ENCODE measurements at regions not wholly inside any gene's neighbourhood (a gene's known extent, or its start where the extent isn't known, plus 50 kb on each side); places are given as distances from the start of the nearest gene placed in this dataset.
A peak's percentile ranks its signal among the peaks of the same experiment; 100 is the strongest.

DNA sequence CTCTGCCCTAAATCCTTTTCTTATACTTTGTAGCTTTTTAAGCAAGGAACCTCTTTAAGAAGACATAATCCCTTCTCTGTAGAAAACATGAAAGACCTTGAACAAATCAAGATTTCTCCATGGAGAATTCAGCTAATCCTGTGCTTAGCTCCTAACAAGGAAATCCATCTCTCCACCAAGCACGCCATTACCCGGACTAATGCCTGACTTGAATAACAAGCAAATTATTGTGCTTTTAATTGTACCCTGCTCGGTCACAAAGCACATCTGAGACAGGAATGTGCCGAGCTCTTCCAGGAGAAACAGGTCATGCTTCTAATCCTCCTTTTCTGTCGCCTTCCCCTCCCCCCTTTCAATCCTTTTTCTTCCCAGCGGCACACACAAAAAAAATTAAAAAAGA, 141.3 kb downstream of the PSAT1 start:
- peaks cover 10% of the 10 kb centered on the region for H3K27me3 Mint-ChIP-seq (ENCODE audit: low read depth)
- H3K9me3 Mint-ChIP-seq = no peaks in the 10 kb centered on the region
- peak overlapping the region; percentile 39 for H3K27ac Mint-ChIP-seq (ENCODE audit: unreplicated experiment)
- peak overlapping the region; percentile 72 for H3K4me3 Mint-ChIP-seq
- no peak for DNase-seq (ENCODE audit: low read depth, low spot score)
- H3K4me1 Mint-ChIP-seq = peaks cover 46% of the 10 kb centered on the region
- TF ChIP-seq, protein P1, sequence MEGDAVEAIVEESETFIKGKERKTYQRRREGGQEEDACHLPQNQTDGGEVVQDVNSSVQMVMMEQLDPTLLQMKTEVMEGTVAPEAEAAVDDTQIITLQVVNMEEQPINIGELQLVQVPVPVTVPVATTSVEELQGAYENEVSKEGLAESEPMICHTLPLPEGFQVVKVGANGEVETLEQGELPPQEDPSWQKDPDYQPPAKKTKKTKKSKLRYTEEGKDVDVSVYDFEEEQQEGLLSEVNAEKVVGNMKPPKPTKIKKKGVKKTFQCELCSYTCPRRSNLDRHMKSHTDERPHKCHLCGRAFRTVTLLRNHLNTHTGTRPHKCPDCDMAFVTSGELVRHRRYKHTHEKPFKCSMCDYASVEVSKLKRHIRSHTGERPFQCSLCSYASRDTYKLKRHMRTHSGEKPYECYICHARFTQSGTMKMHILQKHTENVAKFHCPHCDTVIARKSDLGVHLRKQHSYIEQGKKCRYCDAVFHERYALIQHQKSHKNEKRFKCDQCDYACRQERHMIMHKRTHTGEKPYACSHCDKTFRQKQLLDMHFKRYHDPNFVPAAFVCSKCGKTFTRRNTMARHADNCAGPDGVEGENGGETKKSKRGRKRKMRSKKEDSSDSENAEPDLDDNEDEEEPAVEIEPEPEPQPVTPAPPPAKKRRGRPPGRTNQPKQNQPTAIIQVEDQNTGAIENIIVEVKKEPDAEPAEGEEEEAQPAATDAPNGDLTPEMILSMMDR (conservative IDR thresholded peaks at IDR 0.05) = no peak
- no peaks in the 10 kb centered on the region for H3K36me3 Mint-ChIP-seq (ENCODE audit: low read depth)

DNA sequence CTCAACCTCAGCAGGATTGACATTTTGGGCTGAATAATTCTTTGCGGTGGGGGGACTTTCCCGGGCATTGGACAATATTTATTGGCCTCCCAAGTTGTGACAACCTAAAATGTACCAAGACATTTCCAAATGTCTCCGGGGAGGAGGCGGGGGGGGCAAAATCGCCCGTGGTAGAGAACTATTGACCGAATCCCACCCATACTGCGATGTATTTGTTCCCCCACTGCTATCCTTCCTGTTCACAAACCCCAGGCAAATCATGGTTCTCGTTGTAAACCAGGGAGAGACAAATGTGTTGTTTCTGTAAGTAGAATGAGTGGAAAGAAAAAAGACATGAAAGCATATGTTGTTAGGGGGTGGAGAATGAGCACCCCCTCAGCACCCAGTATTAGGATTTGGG, 141.9 kb downstream of the PSAT1 start:
- DNase-seq (ENCODE audit: low read depth, low spot score) = no peak
- peaks cover 2% of the 10 kb centered on the region for H3K36me3 Mint-ChIP-seq (ENCODE audit: low read depth)
- H3K27ac Mint-ChIP-seq (ENCODE audit: unreplicated experiment) = no peak overlapping the region
- H3K4me1 Mint-ChIP-seq = peaks cover 46% of the 10 kb centered on the region
- H3K4me3 Mint-ChIP-seq = peak overlapping the region; percentile 72
- H3K27me3 Mint-ChIP-seq (ENCODE audit: low read depth) = peaks cover 13% of the 10 kb centered on the region
- TF ChIP-seq, protein P1 (conservative IDR thresholded peaks at IDR 0.05) = no peak
- H3K9me3 Mint-ChIP-seq = no peaks in the 10 kb centered on the region

DNA sequence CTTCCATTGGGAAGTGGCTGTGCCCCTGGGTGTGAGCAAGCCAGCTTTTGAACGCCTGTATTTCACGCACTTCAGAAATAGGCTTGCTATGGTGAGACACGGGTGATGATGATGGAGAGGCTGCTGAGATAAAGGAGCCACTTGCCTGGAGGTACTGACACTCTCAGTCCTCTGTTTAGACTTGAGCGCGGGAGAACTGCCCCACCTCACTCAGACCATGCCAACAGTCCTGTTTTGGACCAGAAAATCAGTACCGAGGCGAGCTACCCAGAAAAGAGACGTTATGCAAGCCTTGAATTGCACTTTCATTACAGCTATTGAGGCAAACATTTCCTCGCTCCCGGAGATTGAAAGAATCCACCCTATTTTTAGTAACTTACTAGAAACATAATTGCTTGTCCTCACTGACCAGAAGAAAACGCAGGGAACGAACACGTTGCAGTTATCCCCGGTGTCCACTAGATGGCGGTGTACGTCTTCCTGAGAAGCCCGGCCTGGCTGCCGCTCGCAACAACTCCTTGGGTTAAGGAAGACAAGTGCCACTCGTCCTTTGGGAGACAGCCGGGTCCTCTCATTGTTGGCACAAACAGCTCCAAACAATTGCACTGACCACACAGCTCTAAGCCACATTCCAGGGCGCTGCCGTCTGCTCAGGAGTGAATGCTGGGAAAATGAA, 142.4 kb downstream of the PSAT1 start:
- Mint-ChIP-seq H3K36me3 (ENCODE audit: low read depth) (peaks cover 2% of the 10 kb centered on the region), H3K9me3 (no peaks in the 10 kb centered on the region), H3K4me1 (peaks cover 46% of the 10 kb centered on the region), H3K27me3 (ENCODE audit: low read depth) (peaks cover 14% of the 10 kb centered on the region), H3K27ac (ENCODE audit: unreplicated experiment) (peak overlapping the region; percentile 27), H3K4me3 (peak overlapping the region; percentile 72)
- DNase-seq (ENCODE audit: low read depth, low spot score) = peak; percentile 86
- TF ChIP-seq, protein P1 (conservative IDR thresholded peaks at IDR 0.05) = peak; percentile 96

DNA sequence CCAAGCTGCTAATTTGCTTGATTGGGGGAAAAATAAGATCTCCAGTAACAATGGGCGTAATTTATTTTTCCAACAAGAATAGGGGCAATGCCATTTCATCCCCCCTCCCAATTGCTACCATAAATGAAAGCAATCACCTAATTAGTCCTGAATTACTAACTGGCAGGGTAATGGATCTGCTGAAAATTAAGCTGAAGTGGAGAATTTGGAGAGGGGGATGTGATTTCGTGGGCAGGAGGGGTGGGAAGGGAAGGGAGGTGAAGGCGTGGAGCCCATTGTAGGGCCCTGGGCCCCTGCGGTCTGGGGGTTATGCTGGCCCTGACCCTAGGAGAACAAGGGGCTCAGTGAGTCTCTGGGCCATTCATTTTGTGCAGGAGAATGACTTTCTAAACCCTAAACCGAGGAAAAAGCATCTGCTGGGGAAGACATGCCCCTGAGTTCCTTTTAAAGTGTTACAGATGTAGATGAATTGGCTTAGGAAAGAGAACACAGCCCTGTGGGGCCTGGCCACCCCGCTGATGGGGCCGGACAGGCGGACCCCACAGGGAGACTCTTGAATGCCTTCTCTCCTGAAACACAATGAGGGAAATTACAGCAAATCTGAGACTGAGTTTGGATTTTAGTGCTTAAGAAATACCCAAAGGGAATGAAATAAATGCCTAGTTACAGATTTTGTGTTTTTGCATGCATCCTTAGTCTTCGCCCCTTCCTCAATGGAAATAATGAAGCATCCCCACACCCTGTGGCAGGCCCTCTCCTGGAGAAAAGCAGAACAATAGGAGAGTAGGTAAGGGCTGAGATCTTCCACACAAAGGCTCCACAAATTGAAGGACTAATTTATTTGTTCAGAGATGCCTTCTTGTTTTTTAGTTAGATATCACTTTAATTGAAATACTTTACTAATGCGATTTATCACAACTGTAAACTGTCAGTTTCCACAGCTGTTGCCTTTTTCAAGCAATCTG, 143.2 kb downstream of the PSAT1 start:
- Mint-ChIP-seq H3K9me3 (no peaks in the 10 kb centered on the region), H3K4me1 (peaks cover 46% of the 10 kb centered on the region), H3K27ac (ENCODE audit: unreplicated experiment) (peak overlapping the region; percentile 27), H3K4me3 (peak overlapping the region; percentile 72), H3K27me3 (ENCODE audit: low read depth) (peaks cover 14% of the 10 kb centered on the region), H3K36me3 (ENCODE audit: low read depth) (peaks cover 2% of the 10 kb centered on the region)
- TF ChIP-seq, protein P1 (conservative IDR thresholded peaks at IDR 0.05) = no peak
- no peak for DNase-seq (ENCODE audit: low read depth, low spot score)

DNA sequence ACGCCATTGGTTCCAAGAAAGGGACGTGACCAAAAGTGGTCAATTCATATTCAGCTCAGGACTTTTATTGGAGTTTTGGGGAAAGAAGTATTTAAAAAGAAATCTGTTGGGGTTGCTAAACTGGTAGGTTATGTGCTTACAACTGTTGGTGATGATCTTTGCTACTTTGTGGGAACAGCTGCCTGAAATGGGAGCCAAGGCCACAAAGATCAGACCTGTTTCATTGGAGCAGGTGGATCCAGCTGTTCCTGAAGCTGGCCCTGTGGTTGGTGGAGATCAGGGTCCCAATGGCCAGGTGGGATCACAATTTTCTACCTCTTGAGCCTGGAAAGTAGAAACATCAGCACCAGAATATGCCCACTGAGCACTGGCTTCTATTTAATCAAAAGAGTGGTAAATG, 144.5 kb downstream of the PSAT1 start:
- Mint-ChIP-seq H3K4me1 (peaks cover 43% of the 10 kb centered on the region), H3K27ac (ENCODE audit: unreplicated experiment) (no peak overlapping the region), H3K9me3 (no peaks in the 10 kb centered on the region), H3K4me3 (no peak overlapping the region), H3K27me3 (ENCODE audit: low read depth) (peaks cover 11% of the 10 kb centered on the region), H3K36me3 (ENCODE audit: low read depth) (peaks cover 5% of the 10 kb centered on the region)
- no peak for DNase-seq (ENCODE audit: low read depth, low spot score)
- TF ChIP-seq, protein P1 (conservative IDR thresholded peaks at IDR 0.05) = no peak

Data from neural crest cell (in vitro differentiated cells).